Breast epithelium (tissue), 3 donors: ENCODE measurements at regions not wholly inside any gene's neighbourhood (a gene's known extent, or its start where the extent isn't known, plus 50 kb on each side); places are given as distances from the start of the nearest gene placed in this dataset.

ENCODE experiments used
- CTCF ChIP-seq, 3 donors: fragments of 450-650 bp; IDR thresholded peaks; one replicate each; pipeline ENCODE4 v1.5.1; 2016 to 2017; ENCODE audit warnings: antibody characterized with exemption in 3 of 3, mild to moderate bottlenecking in 3 of 3, moderate library complexity in 3 of 3
- POLR2A ChIP-seq: fragments of 450-650 bp; IDR thresholded peaks from one replicate; pipeline ENCODE4 v1.6.1; 2016; ENCODE audit warnings: antibody characterized with exemption, mild to moderate bottlenecking, moderate library complexity
- POLR2AphosphoS5 ChIP-seq, 3 donors: sonication (generic); formaldehyde crosslinking; IDR thresholded peaks; one replicate each; pipeline ENCODE4 v1.6.1; 2017; ENCODE audit warnings: antibody characterized with exemption in 3 of 3

- TF ChIP-seq POLR2AphosphoS5 (IDR thresholded peaks at IDR 0.05) (no peak), CTCF (IDR thresholded peaks at IDR 0.05) (no peak), POLR2A (no peak)
Observed at GRCh38 chr3:26521261-26521660, 101.3 kb upstream of the LRRC3B start.
